HS-27A (cell line): ENCODE measurements at regions not wholly inside any gene's neighbourhood (a gene's known extent, or its start where the extent isn't known, plus 50 kb on each side); places are given as distances from the start of the nearest gene placed in this dataset.

ENCODE experiments used
- DNase-seq: peaks from one replicate; pipeline ENCODE4 v3.0.0-alpha.2; 2012; ENCODE audit warnings: low read depth, missing footprints

- DNase-seq: no peak
These were observed 135.5 kb upstream of the MYOCD start for GRCh38 chr17:12530161-12530560.

DNA sequence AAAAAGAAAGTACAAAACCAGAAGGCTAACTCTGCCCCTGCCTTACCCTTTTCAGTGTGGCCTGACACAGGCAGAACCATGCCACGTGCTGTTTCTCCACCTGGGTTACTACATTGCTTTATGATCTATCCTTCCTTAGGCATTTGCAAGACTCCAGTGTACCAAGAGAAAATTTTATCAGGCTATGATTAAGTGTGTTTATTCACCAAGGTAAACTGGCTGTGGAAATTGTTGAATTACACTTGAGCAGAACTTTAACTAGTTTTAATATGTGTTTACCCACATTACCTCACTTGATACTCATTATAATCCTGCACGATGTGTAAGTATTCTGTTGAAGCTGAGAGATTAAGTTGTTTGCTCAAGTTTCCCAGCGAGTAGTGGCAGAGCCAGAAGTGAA is 129.7 kb upstream of the MYOCD start:
- DNase-seq: no peak

DNA sequence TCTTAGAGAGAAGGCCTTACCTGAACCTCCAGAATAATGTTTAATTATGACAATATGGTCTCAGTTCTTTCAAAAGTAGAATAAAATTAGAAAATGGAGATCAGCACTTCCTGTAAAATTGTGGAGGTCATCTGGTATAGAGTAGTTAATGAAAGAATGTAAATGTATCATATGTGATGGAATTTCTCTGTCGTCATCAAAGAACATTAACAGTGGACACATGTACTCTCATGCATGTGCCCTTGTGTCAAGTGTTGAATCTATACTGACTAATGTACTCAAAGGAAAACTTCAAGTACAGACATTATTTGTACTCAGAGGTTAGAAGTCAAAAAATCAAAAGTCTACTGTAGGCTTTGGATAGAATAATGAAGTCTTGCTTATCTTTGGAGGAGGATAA is 129.2 kb upstream of the MYOCD start:
- no peak for DNase-seq

GRCh38 chr17:12537436-12537835 is 128.3 kb upstream of the MYOCD start:
- DNase-seq: no peak

GRCh38 chr17:12538003-12538402 is 127.7 kb upstream of the MYOCD start:
- no peak for DNase-seq

- no peak for DNase-seq
These were observed 119.7 kb upstream of the MYOCD start for GRCh38 chr17:12545877-12546513.

GRCh38 chr17:12546983-12547382 is 118.7 kb upstream of the MYOCD start:
- DNase-seq: no peak

DNA sequence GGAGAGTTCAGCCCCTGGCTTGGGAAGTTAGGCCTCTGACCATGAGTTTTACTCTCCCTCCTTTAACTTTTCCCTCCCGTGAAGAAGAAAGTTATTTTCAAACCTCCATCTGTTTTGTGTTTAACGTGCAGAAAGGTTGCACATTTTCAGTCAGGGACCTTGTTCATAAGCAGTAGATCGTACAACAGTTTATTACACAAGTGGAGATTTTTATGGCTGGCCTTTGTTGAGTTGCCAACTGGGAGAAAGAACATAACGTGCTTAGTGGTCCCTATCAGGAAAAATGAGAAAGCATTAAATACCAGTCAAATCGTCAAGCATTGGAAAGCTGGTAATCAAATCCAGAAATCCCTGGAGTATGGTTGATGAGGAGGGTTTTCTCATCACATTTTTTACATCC is 117.9 kb upstream of the MYOCD start:
- no peak for DNase-seq

DNA sequence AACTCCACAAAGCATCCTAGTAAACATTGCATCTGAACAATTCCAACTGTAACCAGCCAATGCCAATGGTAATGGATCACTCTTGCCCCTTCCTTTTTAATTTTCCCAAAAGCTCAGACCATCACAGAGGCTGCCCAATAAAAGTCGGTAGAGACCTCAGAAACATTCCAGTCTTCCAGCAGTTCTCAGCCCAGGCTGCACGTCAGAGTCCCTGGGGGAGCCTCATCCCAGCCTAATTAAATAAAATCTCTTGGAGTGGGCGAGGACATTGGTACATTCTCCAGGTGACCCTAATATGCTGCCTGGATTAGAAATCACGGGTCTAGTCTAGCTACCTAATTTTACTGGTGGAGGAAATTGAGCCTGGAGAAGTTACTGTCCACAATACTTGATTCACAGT is 117.1 kb upstream of the MYOCD start:
- DNase-seq: no peak

DNA sequence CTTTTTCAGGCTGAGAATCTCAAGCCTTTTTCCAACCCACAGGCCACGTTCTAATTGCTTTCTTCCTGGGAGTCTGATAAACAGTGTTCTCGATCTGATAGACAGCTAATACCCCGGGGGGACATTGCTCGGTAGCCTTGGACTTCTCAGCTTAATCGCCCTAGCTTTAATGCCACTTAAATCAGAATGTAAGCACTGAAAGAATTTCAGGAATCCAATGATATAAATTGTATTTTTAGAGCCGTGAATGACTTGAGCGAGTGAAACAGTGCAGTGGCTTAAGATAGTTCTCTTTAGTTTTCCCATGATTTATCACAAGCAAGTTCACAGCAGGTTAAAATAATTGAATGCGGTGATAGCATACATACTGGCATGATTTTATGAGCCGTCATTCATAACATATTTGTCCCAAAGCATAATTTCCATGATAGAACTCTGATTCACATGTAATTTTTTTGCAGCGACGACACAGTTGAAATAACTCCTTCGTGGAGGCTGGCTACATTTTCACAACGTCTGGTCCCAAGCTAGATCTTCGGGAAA is 116.1 kb upstream of the MYOCD start:
- no peak for DNase-seq

- DNase-seq: no peak
These were observed 112.1 kb upstream of the MYOCD start for GRCh38 chr17:12553625-12554024.

GRCh38 chr17:12554251-12554650 is 111.4 kb upstream of the MYOCD start:
- no peak for DNase-seq

DNA sequence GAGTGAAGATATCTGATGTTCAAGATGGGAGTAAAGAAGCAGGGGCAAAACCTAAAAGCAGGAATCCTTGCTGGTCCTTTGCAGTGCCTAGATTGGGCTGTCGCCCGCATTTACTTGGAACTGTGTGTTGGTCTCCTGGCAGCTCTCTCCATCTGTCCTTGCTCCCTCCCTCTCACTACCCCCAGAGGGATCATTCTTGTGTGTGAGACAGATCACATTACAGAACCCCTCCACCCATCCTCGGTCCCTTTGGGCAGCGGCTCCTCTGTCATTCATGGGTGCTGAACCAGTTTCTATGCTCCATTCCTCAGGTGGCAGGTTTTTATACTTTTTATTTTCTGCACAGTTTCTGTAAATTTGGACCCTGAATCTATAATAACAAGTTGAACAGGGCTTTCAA is 99.4 kb upstream of the MYOCD start:
- DNase-seq: no peak

- DNase-seq: no peak
These were observed 98.3 kb upstream of the MYOCD start for GRCh38 chr17:12567077-12568053.

DNA sequence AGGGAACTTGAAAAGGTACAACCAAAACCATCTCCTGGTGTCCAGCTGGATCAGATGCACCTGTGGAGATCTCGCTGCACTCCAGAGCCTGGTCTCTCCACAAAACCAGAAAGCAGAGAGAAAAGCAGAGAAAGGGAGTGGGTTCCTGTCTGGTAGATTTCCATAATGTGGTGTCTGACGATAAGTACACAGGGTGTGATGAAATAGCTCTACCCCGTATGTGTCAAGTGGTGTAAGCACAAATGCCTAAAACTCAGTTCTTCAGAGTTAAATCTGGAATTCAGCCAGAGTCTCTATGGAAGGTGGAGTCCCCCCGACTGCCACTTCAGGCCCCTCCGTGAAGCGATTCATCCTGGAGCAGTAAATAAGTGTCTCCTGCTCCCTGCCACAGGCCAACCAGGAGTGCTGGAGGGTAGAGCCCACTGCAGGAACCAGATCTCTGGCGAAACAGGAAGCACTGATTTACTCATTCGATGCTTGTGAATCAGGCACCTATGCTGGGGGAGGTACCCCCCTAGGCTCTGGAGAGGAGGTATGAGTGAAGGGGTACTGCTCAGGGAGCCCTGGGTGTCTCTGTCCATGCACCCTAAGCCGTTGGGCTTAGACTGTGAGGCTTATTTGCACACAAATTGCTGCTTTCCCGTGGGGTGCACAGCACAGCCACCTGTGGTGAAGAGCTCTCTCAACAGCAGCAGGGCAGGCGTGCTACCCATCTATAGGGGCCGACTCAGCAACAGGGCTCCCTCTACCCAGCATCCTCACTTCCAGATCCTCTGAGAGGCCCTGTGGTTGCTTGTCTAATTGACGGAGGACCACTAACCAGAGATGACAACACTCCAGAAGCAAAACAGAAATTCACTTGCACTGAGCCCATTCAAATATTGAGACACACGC is 97.1 kb upstream of the MYOCD start:
- DNase-seq: no peak

DNA sequence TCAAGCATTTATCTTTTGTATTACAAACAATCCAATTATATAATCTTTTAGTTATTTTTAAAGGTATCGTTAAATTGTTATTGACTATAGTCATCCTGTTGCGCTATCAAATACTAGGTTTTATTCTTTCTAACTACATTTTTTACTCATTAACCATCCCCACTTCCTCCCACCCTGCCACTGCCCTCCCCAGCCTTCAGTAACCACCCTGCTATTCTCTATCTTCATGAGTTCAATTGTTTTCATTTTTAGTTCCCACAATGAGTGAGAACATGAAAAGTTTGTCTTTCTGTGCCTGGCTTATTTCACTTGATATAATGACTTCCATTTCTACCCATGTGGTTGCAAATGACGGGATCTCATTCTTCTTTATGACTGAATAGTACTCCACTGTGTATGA is 94.1 kb upstream of the MYOCD start:
- DNase-seq: no peak

DNA sequence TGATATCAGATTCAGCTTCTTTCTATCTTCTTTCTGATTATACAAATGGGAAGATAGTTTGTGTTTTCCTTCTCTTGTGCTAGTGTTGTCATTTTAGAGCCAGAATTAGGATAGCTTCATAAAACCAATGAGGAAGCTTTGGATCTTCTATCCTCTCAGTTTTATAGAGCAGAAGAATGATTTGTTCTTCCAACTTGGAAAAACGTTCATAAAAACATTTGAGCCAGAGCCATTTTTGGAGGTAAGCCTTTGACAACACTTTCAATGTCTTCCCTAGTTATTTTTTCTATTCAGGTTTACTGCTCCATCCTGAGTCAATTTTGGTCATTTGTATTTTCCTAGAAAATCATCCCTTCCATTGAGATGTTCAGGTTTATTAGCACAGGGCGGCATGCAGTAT is 91.2 kb upstream of the MYOCD start:
- no peak for DNase-seq

- DNase-seq: no peak
These were observed 90.0 kb upstream of the MYOCD start for GRCh38 chr17:12575641-12576040.

- DNase-seq: no peak
These were observed 86.4 kb upstream of the MYOCD start for GRCh38 chr17:12579288-12579687.

- no peak for DNase-seq
These were observed 85.0 kb upstream of the MYOCD start for GRCh38 chr17:12580640-12581039.

DNA sequence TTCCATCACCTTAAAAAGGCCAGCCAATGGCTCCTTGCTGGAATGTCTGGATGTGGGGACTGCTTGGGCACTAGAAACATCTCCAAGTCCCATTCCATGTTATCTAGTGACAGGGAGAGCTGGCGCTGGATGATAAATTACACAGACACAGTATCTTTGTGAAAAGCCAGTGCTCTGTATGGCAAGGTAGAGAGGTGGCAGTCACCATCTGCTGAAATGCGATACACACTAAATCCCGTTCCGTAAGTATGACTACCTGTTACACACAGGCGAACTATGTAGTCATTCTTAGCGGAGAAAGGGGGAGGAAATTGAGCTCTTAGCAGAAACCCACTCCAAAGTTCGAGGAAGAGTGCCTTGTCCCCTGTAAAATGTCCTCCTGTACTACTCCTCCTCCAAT is 81.0 kb upstream of the MYOCD start:
- no peak for DNase-seq

- no peak for DNase-seq
These were observed 77.2 kb upstream of the MYOCD start for GRCh38 chr17:12588531-12588930.
